ENCODE measurements at regions not wholly inside any gene's neighbourhood (a gene's known extent, or its start where the extent isn't known, plus 50 kb on each side); places are given as distances from the start of the nearest gene placed in this dataset.

DNA sequence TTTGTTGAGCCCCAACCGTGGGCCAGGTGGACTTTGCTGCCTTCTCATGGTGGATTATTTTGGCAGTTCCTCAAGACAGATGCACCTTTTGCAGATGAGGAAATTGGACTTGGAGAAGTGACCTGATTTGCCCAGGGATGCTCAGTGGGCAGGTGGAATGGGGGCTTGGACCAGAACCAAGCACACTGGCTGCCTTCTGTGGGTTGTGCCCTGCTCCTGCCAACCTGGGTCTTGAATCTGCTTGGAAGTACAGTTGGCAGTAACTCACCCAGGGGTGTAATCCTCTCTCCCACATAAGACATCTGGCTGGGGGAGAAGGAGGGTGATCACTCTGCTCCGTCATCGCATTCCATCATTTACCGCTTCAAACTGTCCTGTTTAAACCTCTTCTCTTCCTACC lies 110.5 kb upstream of the GPR26 start:
- no peak overlapping the region for H3K4me3 ChIP-seq (ENCODE audit: insufficient read depth, low read depth, low read length)
- no peak overlapping the region for H3K27ac ChIP-seq (ENCODE audit: insufficient read depth, low read depth, low read length, poor library complexity, severe bottlenecking)
- no peaks in the 10 kb centered on the region for H3K27me3 ChIP-seq (ENCODE audit: control insufficient read depth, insufficient read depth, low read length, poor library complexity, severe bottlenecking)
- no peaks in the 10 kb centered on the region for H3K9me3 ChIP-seq (ENCODE audit: control insufficient read depth, low read length)
- no peaks in the 10 kb centered on the region for H3K4me1 ChIP-seq (ENCODE audit: control insufficient read depth, insufficient read depth, low read length)
- H3K36me3 ChIP-seq (ENCODE audit: control insufficient read depth, insufficient read depth, low read length): no peaks in the 10 kb centered on the region
- 87 to 97% methylated on average over 3 to 4 of the region's 4 CpGs for WGBS, 2 experiments

DNA sequence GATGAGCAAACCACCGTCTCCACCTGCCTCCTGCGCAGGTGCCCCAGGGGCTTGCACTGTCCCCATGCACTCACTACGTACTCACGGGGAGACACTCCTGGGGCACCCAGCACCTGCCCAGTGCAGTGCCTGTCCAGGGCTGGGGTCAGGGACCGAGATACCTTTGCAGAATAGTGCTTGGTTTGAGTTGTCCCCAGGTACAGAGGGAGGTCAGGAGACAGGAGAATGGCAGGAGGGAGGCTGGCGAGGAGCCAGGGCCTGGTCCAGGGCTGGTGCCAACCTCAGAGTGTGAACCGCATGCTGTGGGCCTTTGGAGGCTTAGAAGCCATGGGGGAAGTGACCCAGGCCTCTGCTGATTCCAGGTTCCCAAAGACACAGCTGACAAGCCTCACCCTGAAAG lies 110.1 kb upstream of the GPR26 start:
- H3K4me3 ChIP-seq (ENCODE audit: insufficient read depth, low read depth, low read length): no peak overlapping the region
- H3K4me1 ChIP-seq (ENCODE audit: control insufficient read depth, insufficient read depth, low read length): no peaks in the 10 kb centered on the region
- no peaks in the 10 kb centered on the region for H3K27me3 ChIP-seq (ENCODE audit: control insufficient read depth, insufficient read depth, low read length, poor library complexity, severe bottlenecking)
- no peaks in the 10 kb centered on the region for H3K36me3 ChIP-seq (ENCODE audit: control insufficient read depth, insufficient read depth, low read length)
- no peaks in the 10 kb centered on the region for H3K9me3 ChIP-seq (ENCODE audit: control insufficient read depth, low read length)
- 87 to 92% methylated on average over 7 of the region's 7 CpGs for WGBS, 2 experiments
- no peak overlapping the region for H3K27ac ChIP-seq (ENCODE audit: insufficient read depth, low read depth, low read length, poor library complexity, severe bottlenecking)

DNA sequence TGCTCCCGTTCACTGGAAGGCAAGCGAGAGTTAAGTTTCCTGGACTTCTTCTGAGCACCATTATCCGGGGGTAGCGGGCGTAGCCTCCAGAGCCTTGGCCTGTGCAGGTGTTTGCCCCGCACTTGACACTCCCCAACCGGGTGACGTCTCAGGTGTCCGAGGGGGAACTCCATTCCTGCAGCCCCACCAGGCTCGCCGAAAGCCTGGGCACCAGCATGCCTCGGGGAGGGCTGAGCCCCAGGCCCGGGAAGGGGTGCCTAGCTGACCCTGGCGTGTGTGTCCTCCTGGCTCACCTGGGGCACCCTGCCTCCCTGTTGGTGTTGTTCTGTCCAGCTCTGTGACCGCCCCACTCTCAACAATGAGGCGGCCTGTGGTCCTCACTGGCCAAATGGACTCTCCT lies 109.4 kb upstream of the GPR26 start:
- WGBS, 2 experiments: 94 to 95% methylated on average over 16 of the region's 16 CpGs
- Histone ChIP-seq H3K27ac (ENCODE audit: insufficient read depth, low read depth, low read length, poor library complexity, severe bottlenecking) (no peak overlapping the region), H3K4me1 (ENCODE audit: control insufficient read depth, insufficient read depth, low read length) (no peaks in the 10 kb centered on the region), H3K36me3 (ENCODE audit: control insufficient read depth, insufficient read depth, low read length) (no peaks in the 10 kb centered on the region), H3K4me3 (ENCODE audit: insufficient read depth, low read depth, low read length) (no peak overlapping the region), H3K9me3 (ENCODE audit: control insufficient read depth, low read length) (no peaks in the 10 kb centered on the region), H3K27me3 (ENCODE audit: control insufficient read depth, insufficient read depth, low read length, poor library complexity, severe bottlenecking) (no peaks in the 10 kb centered on the region)

DNA sequence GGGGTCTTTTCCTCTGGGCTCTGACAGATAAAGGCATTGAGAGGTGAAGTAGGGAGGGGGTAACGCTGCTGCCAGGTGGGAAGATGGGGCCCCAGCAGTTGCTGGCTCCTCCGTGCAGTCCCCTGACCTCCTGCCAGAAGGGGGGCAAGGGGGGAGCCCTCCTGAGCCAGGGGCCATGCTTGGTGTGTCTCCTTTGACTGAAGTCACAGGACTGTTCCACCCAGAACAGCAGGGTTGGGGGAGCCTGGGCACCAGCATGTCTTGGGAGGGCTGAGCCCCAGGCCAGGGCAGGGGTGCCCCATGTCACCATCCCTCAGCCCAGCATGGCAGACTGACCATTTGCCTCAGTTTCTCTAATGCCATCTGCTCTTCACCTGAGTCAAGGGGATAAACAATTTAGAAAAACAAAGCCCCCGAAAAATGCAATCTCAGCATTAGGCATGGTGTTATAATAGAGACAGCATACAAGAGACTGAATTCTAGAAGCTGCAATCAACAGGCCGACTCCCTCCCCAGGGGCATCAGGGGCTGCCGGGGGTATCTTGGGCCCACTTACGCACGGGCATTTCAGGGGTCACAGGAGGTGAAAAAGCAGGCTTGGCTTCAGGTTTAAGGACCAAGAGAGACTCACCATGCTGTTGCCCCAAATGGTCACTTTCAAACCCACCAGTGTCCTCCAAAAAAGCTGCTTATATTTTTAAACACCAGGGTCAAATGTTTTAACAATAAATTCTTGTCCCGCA lies 108.6 kb upstream of the GPR26 start:
- Histone ChIP-seq H3K4me1 (ENCODE audit: control insufficient read depth, insufficient read depth, low read length) (no peaks in the 10 kb centered on the region), H3K9me3 (ENCODE audit: control insufficient read depth, low read length) (no peaks in the 10 kb centered on the region), H3K27me3 (ENCODE audit: control insufficient read depth, insufficient read depth, low read length, poor library complexity, severe bottlenecking) (no peaks in the 10 kb centered on the region), H3K4me3 (ENCODE audit: insufficient read depth, low read depth, low read length) (no peak overlapping the region), H3K36me3 (ENCODE audit: control insufficient read depth, insufficient read depth, low read length) (no peaks in the 10 kb centered on the region), H3K27ac (ENCODE audit: insufficient read depth, low read depth, low read length, poor library complexity, severe bottlenecking) (no peak overlapping the region)
- WGBS, 2 experiments: 81 to 82% methylated on average over 8 of the region's 8 CpGs

DNA sequence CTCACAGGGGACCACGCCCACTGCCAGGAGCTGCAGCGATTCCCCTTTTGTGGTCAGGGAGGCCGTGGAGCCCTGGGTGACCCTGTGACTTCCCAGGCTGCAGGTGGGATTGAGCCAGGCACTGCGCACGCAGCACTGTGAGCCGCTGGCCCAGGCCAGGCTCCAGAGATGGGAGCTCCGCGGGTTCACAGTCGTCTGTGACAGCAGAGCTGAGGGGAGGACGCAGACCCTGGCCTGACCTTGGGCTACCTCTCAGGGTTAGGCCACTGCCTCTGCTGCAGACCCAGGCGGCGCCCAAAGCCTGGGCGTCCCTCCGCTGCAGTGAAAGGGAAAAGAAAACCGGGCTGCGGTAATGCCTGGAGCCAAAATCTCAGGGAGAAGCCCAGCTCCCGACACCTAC lies 107.5 kb upstream of the GPR26 start:
- Histone ChIP-seq H3K27ac (ENCODE audit: insufficient read depth, low read depth, low read length, poor library complexity, severe bottlenecking) (no peak overlapping the region), H3K9me3 (ENCODE audit: control insufficient read depth, low read length) (no peaks in the 10 kb centered on the region), H3K27me3 (ENCODE audit: control insufficient read depth, insufficient read depth, low read length, poor library complexity, severe bottlenecking) (no peaks in the 10 kb centered on the region), H3K4me1 (ENCODE audit: control insufficient read depth, insufficient read depth, low read length) (no peaks in the 10 kb centered on the region), H3K36me3 (ENCODE audit: control insufficient read depth, insufficient read depth, low read length) (no peaks in the 10 kb centered on the region), H3K4me3 (ENCODE audit: insufficient read depth, low read depth, low read length) (no peak overlapping the region)
- 84 to 89% methylated on average over 17 of the region's 17 CpGs for WGBS, 2 experiments

DNA sequence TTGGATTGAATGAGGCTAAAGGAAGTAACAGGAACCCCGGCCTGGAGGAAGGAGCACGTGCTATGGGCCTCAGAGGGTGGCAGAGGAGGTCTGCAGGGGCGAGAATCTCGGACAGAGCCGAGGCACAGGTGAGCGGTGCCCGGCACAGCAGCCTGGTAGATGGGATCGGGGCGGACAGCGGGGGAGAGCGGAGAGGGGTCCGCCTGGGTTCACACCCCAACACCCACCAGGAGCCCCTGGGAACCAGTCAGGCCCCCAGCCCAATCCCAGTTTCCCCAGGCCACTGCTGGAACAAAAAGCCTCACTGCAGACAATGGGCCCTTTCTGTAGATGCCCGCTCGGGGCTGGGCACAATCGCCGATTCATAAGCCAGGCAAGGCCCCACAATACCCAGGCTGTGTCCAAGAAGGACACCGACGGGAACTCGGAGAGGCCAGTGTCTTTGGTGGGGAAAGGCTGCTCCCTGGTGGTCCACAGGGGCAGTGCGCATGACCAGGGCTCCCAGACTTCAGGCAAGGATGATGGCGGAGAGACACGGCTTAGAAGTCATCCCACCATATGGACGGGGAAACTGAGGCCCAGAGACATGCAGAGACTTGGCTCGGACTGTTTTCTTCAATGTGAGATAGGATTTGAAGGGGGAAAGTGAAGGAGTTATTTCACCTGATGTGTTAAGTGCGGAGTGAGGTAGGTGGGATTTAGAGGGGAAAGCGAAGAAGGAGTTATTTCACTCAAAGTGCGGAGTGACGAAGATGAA lies 106.9 kb upstream of the GPR26 start:
- H3K27ac ChIP-seq (ENCODE audit: insufficient read depth, low read depth, low read length, poor library complexity, severe bottlenecking): no peak overlapping the region
- H3K4me3 ChIP-seq (ENCODE audit: insufficient read depth, low read depth, low read length): no peak overlapping the region
- no peaks in the 10 kb centered on the region for H3K9me3 ChIP-seq (ENCODE audit: control insufficient read depth, low read length)
- H3K36me3 ChIP-seq (ENCODE audit: control insufficient read depth, insufficient read depth, low read length): no peaks in the 10 kb centered on the region
- H3K4me1 ChIP-seq (ENCODE audit: control insufficient read depth, insufficient read depth, low read length): no peaks in the 10 kb centered on the region
- WGBS, 2 experiments: 61 to 64% methylated on average over 28 of the region's 28 CpGs
- no peaks in the 10 kb centered on the region for H3K27me3 ChIP-seq (ENCODE audit: control insufficient read depth, insufficient read depth, low read length, poor library complexity, severe bottlenecking)

DNA sequence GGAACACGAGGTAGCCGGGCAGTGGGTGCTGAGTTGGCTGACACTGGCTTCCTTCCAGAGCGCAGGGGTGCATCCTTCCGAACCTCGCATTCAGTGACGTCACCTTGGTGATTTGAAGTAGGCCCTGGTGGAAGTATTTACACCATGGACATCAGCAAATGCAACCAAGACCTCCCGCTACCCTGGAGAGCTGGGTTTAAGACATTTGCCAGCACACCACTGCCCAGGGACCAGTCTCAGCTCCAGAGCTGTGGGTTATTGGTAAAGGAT lies 106.4 kb upstream of the GPR26 start:
- 84% methylated on average over 7 of the region's 7 CpGs for WGBS, 2 experiments
- no peaks in the 10 kb centered on the region for H3K27me3 ChIP-seq (ENCODE audit: control insufficient read depth, insufficient read depth, low read length, poor library complexity, severe bottlenecking)
- H3K4me3 ChIP-seq (ENCODE audit: insufficient read depth, low read depth, low read length): no peak overlapping the region
- H3K36me3 ChIP-seq (ENCODE audit: control insufficient read depth, insufficient read depth, low read length): no peaks in the 10 kb centered on the region
- no peaks in the 10 kb centered on the region for H3K9me3 ChIP-seq (ENCODE audit: control insufficient read depth, low read length)
- H3K4me1 ChIP-seq (ENCODE audit: control insufficient read depth, insufficient read depth, low read length): no peaks in the 10 kb centered on the region
- H3K27ac ChIP-seq (ENCODE audit: insufficient read depth, low read depth, low read length, poor library complexity, severe bottlenecking): no peak overlapping the region

DNA sequence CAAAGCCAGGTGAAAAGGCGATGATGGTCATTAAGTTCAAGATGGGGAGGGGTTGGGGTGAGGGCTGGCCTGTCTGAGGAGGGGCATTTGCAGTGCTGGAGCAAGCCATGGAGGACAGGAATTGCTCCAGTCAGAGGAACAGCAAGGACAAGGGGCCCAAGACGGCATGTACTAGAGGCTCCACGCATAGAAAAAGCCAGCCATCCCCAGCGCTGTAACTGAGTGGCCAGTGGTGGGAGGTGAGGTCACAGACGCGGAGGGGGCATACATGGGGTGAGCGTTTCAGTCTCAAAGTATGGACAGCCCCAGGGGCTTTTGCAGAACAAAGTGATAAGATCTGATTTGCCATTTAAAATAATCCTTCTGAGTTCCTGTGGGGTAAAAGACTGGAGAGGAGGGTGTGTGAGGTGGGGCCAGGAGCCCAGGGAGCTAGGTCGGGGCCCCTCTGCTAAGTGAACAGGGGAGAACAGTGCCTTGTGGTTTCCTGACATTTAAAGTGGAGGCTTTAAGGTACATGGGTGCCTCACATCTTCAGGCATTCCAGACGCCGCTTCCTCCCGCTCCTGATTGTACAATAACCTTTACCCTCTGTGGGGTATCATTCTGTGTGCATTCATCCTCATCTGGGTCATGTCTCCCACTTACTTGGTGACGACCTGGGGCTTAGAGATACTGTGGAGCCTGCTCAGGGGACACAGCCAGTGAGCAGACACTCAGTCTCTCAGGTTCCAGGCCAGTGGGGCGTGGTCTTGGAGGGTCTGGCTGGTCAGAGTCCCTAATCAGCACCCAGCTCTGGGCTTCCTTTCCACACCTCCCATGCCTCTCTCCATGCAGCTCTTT lies 105.6 kb upstream of the GPR26 start:
- H3K9me3 ChIP-seq (ENCODE audit: control insufficient read depth, low read length): no peaks in the 10 kb centered on the region
- H3K36me3 ChIP-seq (ENCODE audit: control insufficient read depth, insufficient read depth, low read length): no peaks in the 10 kb centered on the region
- H3K27me3 ChIP-seq (ENCODE audit: control insufficient read depth, insufficient read depth, low read length, poor library complexity, severe bottlenecking): no peaks in the 10 kb centered on the region
- H3K4me1 ChIP-seq (ENCODE audit: control insufficient read depth, insufficient read depth, low read length): no peaks in the 10 kb centered on the region
- H3K4me3 ChIP-seq (ENCODE audit: insufficient read depth, low read depth, low read length): no peak overlapping the region
- 81 to 83% methylated on average over 13 of the region's 13 CpGs for WGBS, 2 experiments
- no peak overlapping the region for H3K27ac ChIP-seq (ENCODE audit: insufficient read depth, low read depth, low read length, poor library complexity, severe bottlenecking)

DNA sequence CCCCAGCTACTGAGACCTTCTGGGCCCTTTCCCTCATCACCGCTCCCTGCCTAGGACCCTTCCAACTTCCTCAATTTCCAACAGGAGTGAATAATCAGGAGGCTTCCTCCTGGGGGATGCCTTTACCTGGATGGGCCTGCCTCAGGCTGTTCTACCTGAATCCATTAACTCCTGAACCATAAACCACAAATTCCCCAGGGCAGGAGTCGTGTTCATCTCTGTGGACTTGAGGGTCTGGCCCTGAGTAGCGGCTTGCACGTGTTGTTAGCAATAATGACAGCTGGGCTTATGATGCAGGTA lies 105.1 kb upstream of the GPR26 start:
- 77 to 79% methylated on average over 4 of the region's 4 CpGs for WGBS, 2 experiments
- Histone ChIP-seq H3K27ac (ENCODE audit: insufficient read depth, low read depth, low read length, poor library complexity, severe bottlenecking) (no peak overlapping the region), H3K27me3 (ENCODE audit: control insufficient read depth, insufficient read depth, low read length, poor library complexity, severe bottlenecking) (no peaks in the 10 kb centered on the region), H3K36me3 (ENCODE audit: control insufficient read depth, insufficient read depth, low read length) (no peaks in the 10 kb centered on the region), H3K4me3 (ENCODE audit: insufficient read depth, low read depth, low read length) (no peak overlapping the region), H3K4me1 (ENCODE audit: control insufficient read depth, insufficient read depth, low read length) (no peaks in the 10 kb centered on the region), H3K9me3 (ENCODE audit: control insufficient read depth, low read length) (no peaks in the 10 kb centered on the region)

DNA sequence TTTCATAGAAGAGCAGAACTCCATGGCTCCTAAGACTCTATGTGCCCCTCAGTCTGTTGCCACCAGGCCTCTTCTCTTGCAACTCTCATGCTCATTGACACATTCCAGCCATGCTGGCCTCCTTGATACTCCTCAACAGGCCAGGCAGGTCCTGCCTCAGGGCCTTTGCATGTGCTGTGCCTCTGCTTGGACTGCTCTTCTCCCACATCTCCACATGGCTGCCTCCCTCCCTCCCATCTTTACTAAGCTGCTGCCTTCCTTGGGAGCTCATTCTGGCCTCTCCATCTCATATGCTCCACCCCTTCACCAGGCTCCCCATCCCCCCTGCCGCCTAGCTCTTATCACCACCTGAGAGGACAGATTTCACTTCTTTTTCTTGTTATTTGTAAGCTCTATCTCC lies 103.8 kb upstream of the GPR26 start:
- Histone ChIP-seq H3K4me3 (ENCODE audit: insufficient read depth, low read depth, low read length) (no peak overlapping the region), H3K27me3 (ENCODE audit: control insufficient read depth, insufficient read depth, low read length, poor library complexity, severe bottlenecking) (no peaks in the 10 kb centered on the region), H3K27ac (ENCODE audit: insufficient read depth, low read depth, low read length, poor library complexity, severe bottlenecking) (no peak overlapping the region), H3K36me3 (ENCODE audit: control insufficient read depth, insufficient read depth, low read length) (no peaks in the 10 kb centered on the region), H3K9me3 (ENCODE audit: control insufficient read depth, low read length) (no peaks in the 10 kb centered on the region), H3K4me1 (ENCODE audit: control insufficient read depth, insufficient read depth, low read length) (no peaks in the 10 kb centered on the region)
- WGBS, 2 experiments: 94 to 96% methylated on average over 1 of the region's 1 CpG
